ENCODE measurements at regions not wholly inside any gene's neighbourhood (a gene's known extent, or its start where the extent isn't known, plus 50 kb on each side); places are given as distances from the start of the nearest gene placed in this dataset.
A peak's percentile ranks its signal among the peaks of the same experiment; 100 is the strongest.

GRCh38 chr10:69714572-69714971 is 84.5 kb downstream of the FAM241B start:
- Histone ChIP-seq H3K9me3 (ENCODE audit: control insufficient read depth in 2 of 3, insufficient read depth in 1 of 3, low read length in 3 of 3) (no peaks in the 10 kb centered on the region), H3K4me1 (ENCODE audit: control insufficient read depth in 2 of 3, insufficient read depth in 2 of 3, low read depth in 1 of 3, low read length in 3 of 3) (no peaks in the 10 kb centered on the region), H3K9ac (ENCODE audit: low read length in 3 of 3) (no peak overlapping the region), H3K4me3 (ENCODE audit: low read length in 3 of 3) (no peak overlapping the region), H3K27me3 (ENCODE audit: control insufficient read depth, insufficient read depth, low read length) (no peaks in the 10 kb centered on the region), H3K36me3 (ENCODE audit: control insufficient read depth in 2 of 3, insufficient read depth in 3 of 3, low read length in 3 of 3) (no peaks in the 10 kb centered on the region), H3K27ac (ENCODE audit: low read depth in 2 of 2, low read length in 2 of 2) (no peak overlapping the region)
- DNase-seq: no peak
- no peak for TF ChIP-seq CTCF (IDR thresholded peaks at IDR 0.05; ENCODE audit: borderline replicate concordance, extremely low read depth, insufficient read depth)
- FAIRE-seq: no peak
- intact Hi-C loops (cut with DNase I): no loop called here

DNA sequence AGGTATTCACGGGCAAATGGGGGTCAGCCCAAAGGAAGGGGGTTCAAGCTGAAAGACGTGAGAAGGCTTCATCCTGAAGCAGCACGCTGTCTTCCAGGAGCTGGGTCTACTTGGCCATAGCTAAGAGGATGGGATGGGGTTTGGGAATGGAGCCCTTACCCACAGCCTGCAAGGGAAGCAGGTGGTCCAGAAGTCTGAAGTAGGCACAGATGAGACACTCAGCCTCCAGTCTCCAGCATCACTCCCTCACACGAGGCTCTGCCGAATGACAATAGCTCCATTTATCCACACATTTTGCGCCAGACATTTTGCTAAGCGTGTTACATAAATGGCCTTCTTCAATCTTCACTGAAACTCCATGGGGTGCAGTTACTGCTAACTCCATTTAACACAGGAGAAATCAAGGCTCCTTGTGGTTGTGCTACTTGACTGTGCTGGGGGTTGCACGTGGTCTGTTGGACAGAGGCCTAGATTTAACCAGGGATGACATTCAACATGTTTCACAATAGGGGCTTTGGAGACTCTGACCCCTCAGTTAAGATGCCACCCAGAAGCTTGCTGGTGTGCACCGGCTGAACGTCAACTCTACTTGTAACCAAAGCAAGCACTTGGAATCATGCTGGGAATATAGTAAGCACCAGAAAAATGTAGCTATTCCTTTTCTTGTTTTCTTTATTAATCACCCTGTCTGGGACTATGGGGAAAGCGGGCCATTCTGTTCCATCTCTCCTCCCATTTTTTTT is 85.3 kb downstream of the FAM241B start:
- intact Hi-C loops (cut with DNase I): no loop called here
- Histone ChIP-seq H3K9me3 (ENCODE audit: control insufficient read depth in 2 of 3, insufficient read depth in 1 of 3, low read length in 3 of 3) (no peaks in the 10 kb centered on the region), H3K9ac (ENCODE audit: low read length in 3 of 3) (peak overlapping the region in 1 of 3 donors; percentile 5), H3K27ac (ENCODE audit: low read depth in 2 of 2, low read length in 2 of 2) (no peak overlapping the region), H3K4me1 (ENCODE audit: control insufficient read depth in 2 of 3, insufficient read depth in 2 of 3, low read depth in 1 of 3, low read length in 3 of 3) (no peaks in the 10 kb centered on the region), H3K36me3 (ENCODE audit: control insufficient read depth in 2 of 3, insufficient read depth in 3 of 3, low read length in 3 of 3) (no peaks in the 10 kb centered on the region), H3K27me3 (ENCODE audit: control insufficient read depth, insufficient read depth, low read length) (no peaks in the 10 kb centered on the region), H3K4me3 (ENCODE audit: low read length in 3 of 3) (no peak overlapping the region)
- no peak for TF ChIP-seq CTCF (IDR thresholded peaks at IDR 0.05; ENCODE audit: borderline replicate concordance, extremely low read depth, insufficient read depth)
- DNase-seq (no peak), FAIRE-seq (no peak)

GRCh38 chr10:69715899-69716606 is 85.7 kb upstream of the COL13A1 start:
- Histone ChIP-seq H3K4me1 (ENCODE audit: control insufficient read depth in 2 of 3, insufficient read depth in 2 of 3, low read depth in 1 of 3, low read length in 3 of 3) (no peaks in the 10 kb centered on the region), H3K27ac (ENCODE audit: low read depth in 2 of 2, low read length in 2 of 2) (no peak overlapping the region), H3K9ac (ENCODE audit: low read length in 3 of 3) (no peak overlapping the region), H3K36me3 (ENCODE audit: control insufficient read depth in 2 of 3, insufficient read depth in 3 of 3, low read length in 3 of 3) (no peaks in the 10 kb centered on the region), H3K9me3 (ENCODE audit: control insufficient read depth in 2 of 3, insufficient read depth in 1 of 3, low read length in 3 of 3) (no peaks in the 10 kb centered on the region), H3K27me3 (ENCODE audit: control insufficient read depth, insufficient read depth, low read length) (no peaks in the 10 kb centered on the region), H3K4me3 (ENCODE audit: low read length in 3 of 3) (no peak overlapping the region)
- no peak for TF ChIP-seq CTCF (IDR thresholded peaks at IDR 0.05; ENCODE audit: borderline replicate concordance, extremely low read depth, insufficient read depth)
- no peak for DNase-seq
- no peak for FAIRE-seq
- intact Hi-C loops (cut with DNase I): no loop called here
